CD4-positive, alpha-beta T cell treated with Interleukin-12 subunit alpha and Interleukin-12 subunit beta, for 1 hour (primary cell): ENCODE measurements at regions not wholly inside any gene's neighbourhood (a gene's known extent, or its start where the extent isn't known, plus 50 kb on each side); places are given as distances from the start of the nearest gene placed in this dataset.

Source experiments
- DNase-seq: peaks from one replicate; pipeline ENCODE4 v3.0.0-alpha.2; 2020

- DNase-seq, result no peak
Measured at GRCh38 chr16:51710905-51711563, 560.0 kb upstream of the SALL1 start.

GRCh38 chr16:51710186-51710585, 559.1 kb upstream of the SALL1 start:
- DNase-seq, result no peak

GRCh38 chr16:51708861-51709260, 557.8 kb upstream of the SALL1 start:
- DNase-seq, result no peak

GRCh38 chr16:51707666-51708065, 556.6 kb upstream of the SALL1 start:
- no peak for DNase-seq

GRCh38 chr16:51705142-51705541, 554.1 kb upstream of the SALL1 start:
- no peak for DNase-seq

GRCh38 chr16:51701025-51701424, 550.0 kb upstream of the SALL1 start:
- no peak for DNase-seq

GRCh38 chr16:51699686-51700396, 548.8 kb upstream of the SALL1 start:
- DNase-seq, result no peak

- no peak for DNase-seq
Measured at GRCh38 chr16:51698647-51699046, 547.6 kb upstream of the SALL1 start.

- no peak for DNase-seq
Measured at GRCh38 chr16:51697454-51697853, 546.4 kb upstream of the SALL1 start.

- DNase-seq, result no peak
Measured at GRCh38 chr16:51696376-51696775, 545.3 kb upstream of the SALL1 start.

- DNase-seq, result no peak
Measured at GRCh38 chr16:51691109-51691508, 540.0 kb upstream of the SALL1 start.

- no peak for DNase-seq
Measured at GRCh38 chr16:51685498-51685897, 534.4 kb upstream of the SALL1 start.

GRCh38 chr16:51683882-51684281, 532.8 kb upstream of the SALL1 start:
- DNase-seq, result no peak

- no peak for DNase-seq
Measured at GRCh38 chr16:51682905-51683304, 531.8 kb upstream of the SALL1 start.

GRCh38 chr16:51674615-51675014, 523.5 kb upstream of the SALL1 start:
- no peak for DNase-seq

- DNase-seq, result no peak
Measured at GRCh38 chr16:51670527-51670926, 519.5 kb upstream of the SALL1 start.

- no peak for DNase-seq
Measured at GRCh38 chr16:51666821-51667220, 515.8 kb upstream of the SALL1 start.

GRCh38 chr16:51666074-51666473, 515.0 kb upstream of the SALL1 start:
- no peak for DNase-seq

GRCh38 chr16:51665436-51665998, 514.4 kb upstream of the SALL1 start:
- DNase-seq, result no peak

- no peak for DNase-seq
Measured at GRCh38 chr16:51658531-51658930, 507.5 kb upstream of the SALL1 start.

- no peak for DNase-seq
Measured at GRCh38 chr16:51657848-51658247, 506.8 kb upstream of the SALL1 start.

GRCh38 chr16:51655249-51655648, 504.2 kb upstream of the SALL1 start:
- DNase-seq, result no peak

GRCh38 chr16:51651061-51651466, 500.0 kb upstream of the SALL1 start:
- no peak for DNase-seq

GRCh38 chr16:51649631-51650030, 498.6 kb upstream of the SALL1 start:
- DNase-seq, result no peak
